NCI-H1694 treated with DMSO at 0.1 percent for 48 hours (cell line): ENCODE measurements at regions not wholly inside any gene's neighbourhood (a gene's known extent, or its start where the extent isn't known, plus 50 kb on each side); places are given as distances from the start of the nearest gene placed in this dataset.
"Not testable (repeated sequence)": the region's sequence is repeated elsewhere in the genome, so short reads cannot be mapped to it uniquely, and the experiment has no call there.

Experiments used
- DNase-seq: peaks from one replicate; lab custom pipeline; 2025; lab: John Stamatoyannopoulos, UW

DNA sequence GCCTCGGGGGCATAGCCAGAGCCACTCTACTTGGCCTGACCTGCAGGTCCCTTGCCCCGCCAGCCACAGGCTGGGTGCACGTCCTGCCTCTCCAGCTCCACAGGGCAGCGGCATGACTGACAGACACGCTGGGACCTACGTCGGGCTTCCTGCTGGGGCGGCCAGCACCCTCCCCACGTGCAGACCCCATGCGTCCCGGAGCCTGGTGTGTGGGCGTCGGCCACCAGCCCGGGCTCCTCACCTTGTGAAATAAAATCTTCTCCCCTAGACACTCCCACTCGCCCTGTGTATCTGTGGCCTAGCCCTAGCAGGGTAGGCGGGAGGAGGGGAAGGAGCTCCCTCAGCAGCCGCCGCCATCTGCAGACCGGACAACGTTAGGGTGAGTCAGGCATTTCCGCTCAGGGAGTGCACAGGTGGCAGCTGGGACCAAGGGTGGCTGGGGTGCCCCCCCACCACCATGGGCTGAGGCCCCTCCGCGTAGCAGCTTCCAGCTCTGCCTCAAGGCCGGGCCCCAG is 119.5 kb downstream of the IGLL1 start:
- DNase-seq, result not testable (repeated sequence)

DNA sequence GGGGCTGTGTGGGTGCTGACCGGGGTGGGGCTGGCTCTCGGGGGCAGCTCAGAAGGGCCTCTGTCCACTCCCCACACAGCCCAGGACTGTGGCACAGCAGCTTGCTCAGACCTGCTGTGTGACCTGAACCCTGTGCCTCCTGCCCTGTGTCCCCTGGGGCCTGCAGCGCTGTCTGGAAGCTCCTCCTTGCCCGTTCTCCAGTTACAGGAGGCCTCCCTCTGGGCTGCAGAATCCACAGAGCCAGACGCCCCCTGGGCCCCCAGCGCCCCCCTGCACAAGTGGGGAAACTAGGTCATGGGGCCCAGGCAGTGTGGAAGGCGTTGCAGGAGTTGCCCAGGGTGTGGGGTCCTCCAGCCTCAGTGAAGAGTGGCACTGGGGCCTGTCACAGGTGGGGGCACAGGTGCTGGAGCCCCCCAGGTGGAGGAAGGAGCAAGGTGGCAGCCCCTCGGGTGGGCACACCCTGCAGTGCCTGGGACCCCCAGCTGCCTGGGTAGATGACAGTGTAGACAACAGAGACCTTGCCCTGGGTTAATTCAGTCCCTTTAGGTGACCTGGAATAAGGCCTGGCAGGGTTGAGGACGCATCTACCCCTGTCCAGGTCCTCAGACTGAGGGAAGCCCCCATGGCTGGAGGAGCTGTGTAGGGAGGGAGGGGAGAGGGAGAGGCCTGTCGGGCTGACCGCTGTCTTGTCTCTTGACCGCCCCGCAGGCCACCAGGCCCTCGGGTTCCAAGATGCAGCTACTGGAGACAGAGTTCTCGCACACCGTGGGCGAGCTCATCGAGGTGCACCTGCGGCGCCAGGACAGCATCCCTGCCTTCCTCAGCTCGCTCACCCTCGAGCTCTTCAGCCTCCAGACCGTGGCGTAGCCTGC is 120.2 kb downstream of the IGLL1 start:
- not testable (repeated sequence) for DNase-seq

DNA sequence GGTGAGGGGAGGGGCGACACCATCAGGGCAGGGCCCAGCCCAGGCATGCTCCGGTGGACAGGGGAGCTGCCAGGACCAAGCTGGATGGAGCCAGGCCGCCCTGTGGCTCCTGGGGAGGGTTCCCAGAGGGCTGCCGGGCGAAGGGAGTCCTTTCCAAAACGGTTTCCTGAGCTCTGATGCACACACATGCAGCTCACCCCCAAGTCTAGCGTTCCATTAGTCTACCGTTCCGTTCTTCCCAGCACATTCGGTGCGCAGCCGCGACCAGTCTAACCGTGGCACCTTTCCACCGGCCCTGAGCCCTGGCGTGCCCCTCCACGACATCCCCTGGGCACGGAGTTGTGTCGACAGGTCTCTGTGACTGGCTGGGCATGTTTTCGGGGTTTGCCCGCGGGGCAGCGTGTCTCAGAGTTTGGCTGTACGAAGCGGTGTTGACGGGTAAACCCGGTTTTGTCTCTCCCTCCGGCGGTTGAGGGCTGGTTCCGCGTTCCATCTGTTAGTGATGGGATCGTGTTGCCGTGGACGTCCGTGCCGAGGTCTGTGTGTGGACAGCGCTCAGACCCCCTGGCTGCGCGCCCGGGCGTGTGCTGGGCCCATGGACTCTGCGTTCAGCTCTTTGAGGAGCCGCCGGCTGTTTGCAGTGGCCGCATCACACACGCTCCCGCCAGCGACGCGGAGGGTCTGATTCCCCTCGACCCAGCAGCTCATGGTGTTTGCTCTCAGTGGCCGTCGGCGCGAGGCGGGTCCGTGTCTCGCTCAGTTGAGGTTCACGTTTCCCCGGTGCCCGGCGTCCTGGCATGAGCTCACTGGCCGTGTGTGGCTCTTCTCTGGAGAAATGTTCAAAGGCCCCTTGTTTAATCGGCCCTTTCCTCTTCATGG is 121.2 kb downstream of the IGLL1 start:
- DNase-seq, result no peak

DNA sequence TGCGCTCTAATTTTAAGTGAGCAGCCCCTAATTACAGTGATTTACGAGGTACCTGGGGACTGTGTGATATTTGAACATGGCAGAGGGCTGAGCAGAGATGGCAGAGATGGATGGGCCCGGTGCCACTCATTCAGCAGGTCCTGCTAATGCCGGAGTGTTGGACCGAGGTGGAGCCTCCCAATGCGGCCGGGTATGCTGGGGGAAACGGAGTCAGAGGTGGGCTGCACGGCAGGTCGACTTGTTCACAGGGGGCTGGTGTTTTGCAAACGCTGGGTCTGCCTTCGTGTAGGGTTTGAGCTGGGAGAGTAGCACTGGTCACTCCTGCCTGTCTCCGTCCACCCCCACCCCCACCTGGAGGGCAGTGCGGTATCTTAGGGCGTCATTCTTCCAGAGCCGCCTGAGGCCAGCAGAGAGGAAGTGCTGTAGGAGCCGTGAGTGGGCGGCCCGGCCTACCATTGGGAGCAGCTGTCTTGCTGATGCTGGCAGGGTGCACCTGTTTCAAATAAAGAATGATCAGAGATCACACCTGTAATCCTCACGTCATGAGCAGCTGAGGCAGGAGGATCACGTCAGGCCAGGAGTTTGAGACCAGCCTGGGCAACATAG is 122.6 kb downstream of the IGLL1 start:
- DNase-seq, result no peak

DNA sequence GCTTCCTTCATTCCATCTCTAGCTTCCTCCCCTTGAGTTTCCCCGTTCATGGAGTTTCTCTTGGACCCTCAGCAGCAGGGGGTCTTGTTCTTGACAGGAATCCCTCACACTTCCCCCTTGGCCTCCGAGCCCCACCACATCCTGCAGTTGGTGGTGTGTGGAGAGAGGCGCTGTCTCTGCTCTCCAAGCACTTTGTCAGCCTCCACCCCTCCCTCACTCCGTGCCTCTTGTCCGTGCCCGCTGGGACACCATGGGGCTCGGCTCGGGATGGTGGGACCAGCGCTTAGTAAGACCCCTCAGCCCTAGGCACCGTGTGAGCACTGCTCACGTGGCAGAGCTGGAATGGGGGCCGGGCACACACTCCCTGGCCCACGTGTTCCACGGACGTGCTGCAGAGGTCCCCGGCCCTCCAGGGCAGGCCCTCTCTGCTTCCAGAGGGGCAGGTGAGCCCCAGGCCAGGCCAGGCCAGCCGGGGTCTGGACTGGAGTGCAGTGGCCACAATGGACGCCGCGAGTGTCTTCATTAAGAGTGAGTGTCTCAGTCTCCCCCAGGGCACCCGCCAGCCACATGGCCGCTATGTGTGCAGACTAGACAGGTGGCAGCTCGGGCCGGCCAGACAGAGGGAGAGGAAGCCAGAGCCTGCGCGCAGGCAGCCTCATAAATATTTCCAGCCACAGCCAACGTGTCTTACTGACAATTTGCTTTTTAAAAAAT is 123.3 kb downstream of the IGLL1 start:
- not testable (repeated sequence) for DNase-seq

DNA sequence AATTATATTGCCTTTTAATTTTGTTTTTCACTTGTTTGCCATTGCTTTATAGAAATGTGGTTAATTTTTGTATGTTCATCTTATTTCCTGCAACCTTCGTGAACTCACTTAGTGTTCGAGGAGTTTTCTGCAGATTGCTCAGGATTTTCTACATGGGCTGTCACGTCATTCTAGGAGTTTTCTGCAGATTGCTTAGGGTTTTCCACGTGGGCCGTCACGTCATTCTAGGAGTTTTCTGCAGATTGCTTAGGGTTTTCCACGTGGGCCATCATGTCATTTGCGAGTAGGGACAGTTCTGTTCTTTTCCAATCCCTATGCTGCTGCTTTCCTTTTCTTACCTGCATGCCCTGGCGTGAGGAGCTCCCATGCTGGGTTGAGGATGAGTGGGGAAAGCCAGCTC is 125.7 kb downstream of the IGLL1 start:
- DNase-seq, result not testable (repeated sequence)

DNA sequence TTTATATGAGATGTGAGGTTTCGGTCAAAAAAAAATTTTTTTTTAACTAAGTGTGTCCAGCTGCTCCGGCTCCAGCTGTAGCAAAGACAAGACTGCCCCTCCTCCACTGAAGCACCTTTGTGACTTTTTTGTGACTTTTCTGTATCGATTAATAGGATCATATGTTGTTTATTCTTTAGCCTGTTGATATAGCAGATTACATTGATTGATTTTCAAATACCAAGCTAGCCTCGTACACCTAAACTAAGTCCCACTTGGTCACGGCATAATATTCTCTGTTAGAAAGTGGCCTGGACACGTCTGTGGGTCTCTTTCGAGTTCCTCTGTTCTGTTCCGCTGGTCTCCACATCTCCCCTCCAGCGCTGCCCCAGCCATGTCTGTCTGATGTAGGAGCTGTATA is 126.8 kb downstream of the IGLL1 start:
- no peak for DNase-seq

DNA sequence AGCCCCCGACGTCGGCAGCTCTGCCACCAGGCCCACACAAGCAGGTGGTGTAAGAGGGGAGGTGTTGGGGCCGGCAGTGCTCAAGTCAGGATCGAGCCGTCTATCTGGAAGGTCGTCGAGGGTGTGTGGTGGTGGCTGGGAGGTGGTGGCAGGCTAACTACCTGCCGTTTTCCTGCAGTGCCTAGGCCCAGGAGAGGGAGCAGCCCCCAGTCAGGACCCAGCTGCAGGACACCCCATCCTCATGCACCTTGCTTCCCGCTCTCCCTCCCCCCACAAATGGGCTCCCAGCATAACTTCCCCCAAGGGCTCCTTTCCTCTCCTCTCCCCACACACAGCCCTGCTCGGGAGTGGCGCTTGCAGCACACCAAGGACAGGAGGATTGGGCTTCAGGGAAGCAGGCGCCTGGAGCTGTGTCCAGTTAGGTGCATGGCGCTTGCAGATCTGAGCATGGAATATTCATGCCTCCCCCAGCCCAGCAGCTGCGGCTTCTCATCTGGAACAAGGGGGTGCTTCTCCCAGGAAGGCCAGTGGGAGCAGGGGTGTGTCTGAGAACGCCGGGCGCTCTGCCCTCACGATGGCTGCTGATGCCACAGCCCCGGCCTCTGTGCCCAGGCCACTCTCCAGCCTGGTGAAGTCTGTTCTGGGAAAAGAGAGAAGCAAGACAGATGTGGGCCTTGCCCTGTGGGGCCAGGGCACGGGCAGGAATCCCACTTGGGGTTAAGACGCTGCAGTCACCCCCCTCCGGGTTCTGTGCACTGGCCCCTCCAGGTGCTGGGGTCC is 127.7 kb downstream of the IGLL1 start:
- no peak for DNase-seq

DNA sequence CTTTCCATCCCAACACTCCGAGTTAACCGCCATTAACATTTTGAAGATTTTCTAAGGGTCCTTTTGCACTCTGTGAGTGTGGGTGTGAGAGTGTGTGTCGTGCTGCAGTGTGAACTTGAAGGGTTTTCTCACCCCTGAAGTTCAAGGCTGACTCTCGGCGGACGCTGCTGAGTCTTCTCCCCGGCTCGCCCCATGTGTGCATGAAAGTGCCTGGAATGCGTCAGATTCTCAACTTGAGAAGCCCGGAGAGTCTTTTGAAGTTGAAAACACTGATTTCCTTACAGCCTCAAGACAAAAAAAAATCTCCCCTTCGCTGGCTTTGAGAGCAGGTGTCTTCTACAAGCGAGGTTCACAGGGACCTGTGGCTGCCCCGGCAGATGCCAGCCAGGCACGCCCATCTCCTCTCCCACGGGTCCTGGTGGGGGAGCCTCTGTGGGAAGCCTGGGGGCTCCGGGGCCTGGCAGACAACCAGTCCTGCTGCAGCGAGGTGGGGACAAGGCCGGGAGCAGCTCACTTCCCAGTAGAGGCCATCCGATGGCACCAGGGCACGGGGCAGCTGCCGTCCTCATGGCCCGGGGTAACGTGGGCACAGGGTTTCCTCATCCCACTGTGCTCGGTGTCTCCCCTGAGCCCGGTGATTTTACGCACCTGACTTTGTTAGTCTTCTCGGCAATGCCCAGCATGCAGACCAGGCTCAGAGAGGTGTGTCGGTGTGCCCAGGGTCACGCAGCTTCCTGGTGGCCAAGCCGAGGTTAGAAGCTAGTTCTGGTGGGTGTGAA is 128.4 kb downstream of the IGLL1 start:
- not testable (repeated sequence) for DNase-seq

DNA sequence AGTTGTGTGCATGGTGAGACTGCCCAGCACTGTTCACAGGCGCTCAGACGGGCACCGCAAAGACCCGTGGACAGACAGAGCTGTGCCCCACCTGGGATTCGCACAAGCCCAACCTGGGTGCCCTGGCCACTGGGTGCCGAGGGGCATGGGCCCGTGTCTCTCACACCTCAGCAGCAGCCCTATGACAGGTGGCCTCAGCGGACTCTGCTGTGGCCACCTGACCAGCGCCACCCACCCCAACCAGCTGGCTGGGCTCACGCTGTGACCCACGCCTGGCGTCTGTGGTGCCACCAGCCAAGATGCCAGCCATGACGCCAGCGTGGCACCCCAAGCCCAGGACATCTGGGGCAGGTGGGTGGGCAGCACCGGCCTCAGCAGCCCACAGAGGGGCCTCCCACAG is 129.3 kb downstream of the IGLL1 start:
- not testable (repeated sequence) for DNase-seq

DNA sequence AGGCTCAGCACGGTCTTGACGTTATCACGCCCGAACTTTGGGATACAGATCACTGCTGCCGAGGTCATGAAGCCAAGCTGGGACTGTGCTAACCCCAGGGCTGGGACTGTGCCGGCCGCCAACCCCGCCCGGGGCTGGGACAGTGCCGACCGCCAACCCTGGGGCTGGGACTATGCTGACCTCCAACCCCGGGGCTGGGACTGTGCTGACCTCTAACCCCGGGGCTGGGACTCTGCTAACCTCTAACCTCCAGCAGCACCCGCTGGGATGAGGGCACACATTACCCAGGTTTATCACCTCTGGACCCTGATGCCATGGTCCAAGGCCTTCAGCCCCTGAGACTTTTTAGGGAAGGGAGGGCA is 129.7 kb downstream of the IGLL1 start:
- no peak for DNase-seq

DNA sequence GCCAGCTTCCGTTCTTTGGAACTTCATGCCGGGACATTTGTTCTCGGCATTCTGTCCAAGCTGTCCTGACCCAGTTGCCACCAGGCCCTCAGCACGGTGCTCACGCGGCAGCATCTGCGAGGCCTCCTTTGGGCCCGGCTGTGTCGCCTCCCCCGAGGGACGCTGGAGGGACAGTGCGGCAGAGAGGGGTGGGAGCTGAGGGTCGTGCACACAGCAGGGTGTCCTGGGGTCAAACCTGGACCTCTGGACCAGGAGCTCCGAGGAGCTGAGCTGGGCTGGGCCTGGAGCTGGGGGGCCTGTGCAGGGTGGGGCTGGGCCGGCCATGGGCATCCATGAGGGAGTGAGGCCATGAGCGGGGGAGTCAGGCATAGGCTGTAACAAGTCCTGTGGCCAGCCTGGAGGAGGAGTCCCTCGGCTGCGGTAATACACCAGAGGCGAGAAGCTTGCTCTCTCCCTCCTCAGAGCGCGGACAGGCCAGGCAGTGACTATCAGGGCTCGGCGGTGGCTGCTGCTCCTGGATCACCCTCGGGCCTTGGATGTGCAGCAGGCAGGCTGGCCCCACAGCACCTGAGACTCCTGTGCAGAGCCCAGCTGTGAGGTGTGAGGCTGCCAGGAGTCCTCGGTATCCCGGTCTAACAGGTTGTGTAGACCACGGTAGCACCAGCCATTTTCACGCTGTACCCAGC is 130.2 kb downstream of the IGLL1 start:
- not testable (repeated sequence) for DNase-seq

DNA sequence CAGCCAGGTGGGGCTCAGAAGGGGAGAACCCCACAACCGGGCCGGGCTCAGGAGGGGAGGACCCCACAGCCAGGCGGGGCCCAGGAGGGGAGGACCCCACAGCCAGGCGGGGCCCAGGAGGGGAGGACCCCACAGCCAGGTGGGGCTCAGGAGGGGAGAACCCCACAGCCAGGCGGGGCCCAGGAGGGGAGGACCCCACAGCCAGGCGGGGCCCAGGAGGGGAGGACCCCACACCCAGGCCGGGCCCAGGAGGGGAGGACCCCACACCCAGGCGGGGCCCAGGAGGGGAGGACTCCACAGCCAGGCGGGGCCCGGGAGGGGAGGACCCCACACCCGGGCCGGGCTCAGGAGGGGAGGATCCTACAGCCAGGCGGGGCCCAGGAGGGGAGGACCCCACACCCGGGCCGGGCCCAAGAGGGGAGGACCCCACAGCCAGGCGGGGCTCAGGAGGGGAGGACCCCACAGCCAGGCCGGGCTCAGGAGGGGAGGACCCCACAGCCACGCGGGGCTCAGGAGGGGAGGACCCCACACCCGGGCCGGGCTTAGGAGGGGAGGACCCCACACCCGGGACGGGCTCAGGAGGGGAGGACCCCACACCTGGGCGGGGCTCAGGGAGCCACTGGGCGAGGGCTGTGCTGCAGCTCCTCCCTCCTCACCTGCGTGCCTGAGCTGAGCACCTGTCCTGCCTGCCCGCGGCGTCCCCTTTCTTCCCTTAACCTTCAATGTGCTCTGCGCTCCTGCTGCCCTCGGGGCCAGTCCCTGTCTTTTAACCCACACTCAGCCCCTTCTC is 131.4 kb downstream of the IGLL1 start:
- DNase-seq, result not testable (repeated sequence)

DNA sequence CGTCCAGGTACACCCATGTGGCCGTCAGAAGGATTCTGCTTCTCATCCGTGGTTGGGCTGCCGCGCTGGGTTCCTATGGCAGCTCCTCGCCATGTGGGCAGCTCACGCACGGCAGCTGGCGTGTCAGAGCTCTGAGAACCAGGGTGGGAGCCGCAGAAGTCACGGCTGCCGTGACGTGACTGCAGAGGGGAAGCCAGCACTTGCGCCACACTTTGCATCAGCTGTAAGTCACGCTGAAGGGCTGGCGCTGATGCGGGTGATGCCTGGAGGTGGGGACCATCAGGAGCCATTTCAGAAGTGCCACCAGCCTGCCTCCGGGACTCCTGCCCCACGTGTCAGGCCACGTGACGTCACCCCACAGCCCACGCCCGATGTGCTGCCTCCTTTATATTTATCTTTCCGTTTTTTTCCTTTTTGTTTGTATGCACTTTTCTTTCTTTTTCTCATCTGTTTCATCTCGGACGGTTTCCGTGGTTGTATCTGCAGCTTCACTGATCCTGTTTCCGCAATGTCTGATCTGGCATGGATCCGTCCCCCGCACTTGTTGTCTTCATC is 133.2 kb downstream of the IGLL1 start:
- no peak for DNase-seq

DNA sequence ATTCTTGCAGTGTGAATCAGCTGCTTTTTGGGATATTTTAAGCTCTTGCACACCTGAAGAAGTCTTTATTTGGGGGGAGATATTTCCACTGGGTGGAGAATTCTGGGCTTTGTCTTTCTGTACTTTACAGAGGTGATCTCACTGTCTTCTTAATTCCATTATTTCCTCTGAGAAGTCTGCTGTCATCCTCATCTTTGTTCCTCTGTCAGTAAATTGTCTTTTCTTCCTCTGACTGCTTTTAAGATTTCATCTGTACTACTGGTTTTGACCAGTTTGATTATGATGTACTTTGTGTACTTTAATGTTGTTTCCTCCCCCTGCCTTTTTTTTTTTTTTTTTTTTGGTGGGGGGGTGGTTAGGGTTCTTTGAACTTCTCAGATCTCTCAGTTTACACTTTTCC is 133.9 kb downstream of the IGLL1 start:
- not testable (repeated sequence) for DNase-seq

DNA sequence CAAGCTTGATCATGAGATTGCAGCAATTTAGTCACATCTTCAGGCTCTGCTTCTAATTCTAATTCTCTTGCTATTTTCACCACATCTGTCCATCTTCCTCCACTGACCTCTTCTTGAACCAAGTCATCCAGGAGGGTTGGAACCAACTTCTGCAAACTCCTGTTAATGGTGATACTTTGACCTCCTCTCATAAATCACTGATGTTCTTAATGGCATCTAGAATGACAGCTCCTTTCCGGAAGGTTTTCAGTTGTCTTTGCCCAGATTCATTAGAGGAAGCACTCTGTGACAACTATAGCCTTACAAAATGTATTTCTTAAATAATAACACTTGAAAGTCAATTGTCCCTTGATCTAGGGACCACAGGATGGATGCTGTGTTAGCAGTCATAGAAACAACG is 136.2 kb downstream of the IGLL1 start:
- not testable (repeated sequence) for DNase-seq

DNA sequence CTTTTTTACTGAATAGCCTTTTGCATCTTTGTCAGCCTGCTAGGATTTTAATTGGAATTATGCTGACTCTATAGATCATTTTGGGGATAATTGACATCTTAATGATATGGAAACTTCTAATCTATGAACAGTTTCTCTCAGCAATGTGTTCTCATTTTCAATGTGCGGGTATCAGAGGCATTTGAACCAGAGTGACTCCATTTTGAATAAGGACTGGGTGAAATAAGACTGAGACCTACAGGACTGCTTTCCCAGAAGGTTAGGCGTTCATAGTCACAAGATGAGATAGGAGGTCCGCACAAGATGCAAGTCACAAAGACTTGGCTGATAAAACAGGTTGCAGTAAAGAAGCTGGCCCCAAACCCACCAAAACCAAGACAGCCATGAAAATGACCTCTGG is 140.5 kb downstream of the IGLL1 start:
- DNase-seq, result not testable (repeated sequence)

DNA sequence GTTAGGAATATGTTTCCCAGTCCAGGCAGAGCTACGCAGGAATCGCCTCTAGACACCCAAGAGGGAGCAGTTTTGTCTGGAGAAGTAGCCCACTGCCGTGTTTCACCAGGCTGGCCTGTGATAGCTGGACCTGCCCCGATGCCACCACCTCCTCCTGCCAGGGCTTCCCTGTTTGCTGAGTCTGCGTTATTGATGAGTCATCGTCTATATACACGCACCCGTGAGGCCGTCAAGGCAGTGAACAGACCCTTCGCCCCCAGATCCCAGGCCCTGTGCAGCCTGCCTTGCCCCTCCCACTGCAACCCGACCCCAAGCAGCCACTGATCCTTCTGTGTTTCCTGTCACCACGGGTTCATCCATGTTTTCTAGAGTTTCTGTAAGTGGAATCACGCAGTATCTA is 141.9 kb downstream of the IGLL1 start:
- DNase-seq, result no peak
